ENCODE measurements at regions not wholly inside any gene's neighbourhood (a gene's known extent, or its start where the extent isn't known, plus 50 kb on each side); places are given as distances from the start of the nearest gene placed in this dataset.
A peak's percentile ranks its signal among the peaks of the same experiment; 100 is the strongest.
"Not testable (repeated sequence)": the region's sequence is repeated elsewhere in the genome, so short reads cannot be mapped to it uniquely, and the experiment has no call there.

DNA sequence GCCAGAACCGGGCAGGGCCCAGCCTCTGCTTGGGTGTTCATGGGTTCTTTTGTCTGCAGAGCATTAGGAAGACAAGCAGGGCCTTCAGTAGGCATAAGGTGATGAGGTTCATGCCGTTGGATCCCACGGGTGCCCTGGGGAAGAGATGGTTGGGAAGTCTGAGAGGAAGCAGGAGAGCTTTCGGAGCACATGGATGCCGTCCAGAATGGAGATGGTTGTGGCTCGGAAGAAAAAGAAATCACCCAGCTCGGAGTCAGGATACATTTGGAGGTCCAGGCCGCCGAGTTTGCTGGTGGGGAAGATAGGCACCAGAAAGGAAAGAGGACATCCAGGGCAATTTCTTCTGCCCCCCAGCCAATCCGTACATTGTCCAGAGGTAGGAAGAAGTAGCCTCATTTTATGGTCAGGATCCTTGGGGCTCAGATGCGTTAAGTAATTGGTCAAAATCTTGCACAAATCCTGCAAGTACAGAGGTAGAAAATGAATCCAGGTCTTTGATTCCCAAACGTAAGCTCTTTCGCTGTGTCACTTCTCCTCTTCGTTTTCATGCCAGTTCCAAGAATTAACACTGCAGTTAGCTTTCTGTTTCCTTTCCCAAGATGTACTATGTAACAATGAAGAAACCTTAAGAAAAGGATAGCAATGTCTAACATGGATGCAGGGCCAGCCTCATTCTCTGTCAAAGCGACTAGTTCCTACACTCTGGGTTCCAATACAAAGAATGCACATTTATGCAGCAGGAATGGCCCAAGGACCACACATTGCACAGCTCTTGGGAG lies 147.8 kb upstream of the KLF6 start:
- no peak for DNase-seq (ENCODE audit: low spot score)

DNA sequence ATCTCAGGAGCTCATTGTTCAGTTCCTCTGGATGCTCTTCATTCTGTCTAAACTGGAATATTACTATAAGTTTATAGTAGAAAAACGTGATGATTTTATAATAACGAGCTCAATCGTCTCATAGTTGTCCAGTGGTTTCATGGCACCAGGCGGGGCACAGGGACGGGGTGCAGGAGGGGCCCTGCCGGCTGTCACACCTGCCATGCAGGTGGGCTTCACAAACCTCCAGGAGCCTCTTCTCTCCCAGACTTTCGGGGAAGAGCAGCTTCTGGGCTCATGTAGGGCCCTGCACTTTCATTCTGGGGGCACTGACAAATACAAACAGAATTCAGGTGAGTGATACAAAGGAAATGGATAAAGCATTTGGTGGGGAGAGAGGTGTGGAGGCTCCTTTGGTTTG lies 146.9 kb upstream of the KLF6 start:
- DNase-seq (ENCODE audit: low spot score) = no peak

DNA sequence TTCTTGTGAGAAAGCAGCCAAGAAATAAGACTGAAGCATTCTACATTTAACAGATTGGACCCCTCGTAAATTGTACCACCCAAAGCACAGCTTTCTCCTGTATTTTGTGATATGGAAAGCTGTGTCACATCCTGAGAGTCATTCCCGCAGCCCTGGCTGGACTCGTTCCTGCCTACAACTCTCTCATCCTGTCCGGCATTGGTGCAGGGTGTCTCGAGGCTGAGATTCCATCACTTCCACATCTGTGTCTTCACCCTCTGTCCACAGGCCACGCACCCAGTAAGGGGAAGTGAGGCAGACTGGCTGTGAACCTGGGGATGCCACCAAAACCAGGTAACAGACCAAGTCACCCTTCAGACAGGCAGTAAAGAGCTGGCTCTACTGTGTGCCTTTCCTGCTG lies 146.2 kb upstream of the KLF6 start:
- DNase-seq (ENCODE audit: low spot score) = no peak

DNA sequence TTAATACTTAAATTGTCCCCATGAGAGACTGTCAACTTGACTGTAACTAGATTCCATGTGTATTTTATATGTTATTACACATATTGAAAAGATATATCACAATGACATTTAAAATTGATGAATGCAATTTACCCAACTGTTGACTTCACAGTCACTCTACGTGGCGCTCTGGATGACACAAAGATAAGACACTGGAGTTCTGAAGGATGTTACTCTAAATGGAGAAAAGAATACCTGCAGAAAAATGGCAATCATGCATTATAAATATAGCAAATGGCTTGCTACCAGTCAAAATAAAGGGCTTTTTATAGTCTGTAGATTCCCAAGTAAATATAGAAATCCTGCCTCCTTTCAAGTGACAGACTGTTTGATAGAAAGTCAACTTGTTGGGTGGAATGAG lies 143.6 kb upstream of the KLF6 start:
- DNase-seq (ENCODE audit: low spot score) = no peak

DNA sequence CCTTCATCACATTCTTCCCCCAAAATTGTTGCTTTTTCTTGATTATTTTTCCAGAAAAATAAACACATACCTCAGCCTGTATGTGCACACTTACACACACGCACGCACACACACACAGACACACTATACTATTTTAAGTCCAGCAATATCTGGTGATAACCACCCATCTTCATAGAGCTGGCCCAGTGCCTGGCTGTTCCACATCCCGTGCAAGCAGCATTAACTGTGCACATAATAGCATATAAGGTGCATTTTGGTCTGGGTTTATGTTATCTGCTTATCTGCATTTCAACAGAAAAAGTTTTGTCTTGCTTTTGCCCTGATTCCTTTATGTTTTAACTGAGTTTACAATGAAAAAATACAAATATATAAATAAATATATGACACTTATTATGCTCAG lies 143.1 kb upstream of the KLF6 start:
- no peak for DNase-seq (ENCODE audit: low spot score)

DNA sequence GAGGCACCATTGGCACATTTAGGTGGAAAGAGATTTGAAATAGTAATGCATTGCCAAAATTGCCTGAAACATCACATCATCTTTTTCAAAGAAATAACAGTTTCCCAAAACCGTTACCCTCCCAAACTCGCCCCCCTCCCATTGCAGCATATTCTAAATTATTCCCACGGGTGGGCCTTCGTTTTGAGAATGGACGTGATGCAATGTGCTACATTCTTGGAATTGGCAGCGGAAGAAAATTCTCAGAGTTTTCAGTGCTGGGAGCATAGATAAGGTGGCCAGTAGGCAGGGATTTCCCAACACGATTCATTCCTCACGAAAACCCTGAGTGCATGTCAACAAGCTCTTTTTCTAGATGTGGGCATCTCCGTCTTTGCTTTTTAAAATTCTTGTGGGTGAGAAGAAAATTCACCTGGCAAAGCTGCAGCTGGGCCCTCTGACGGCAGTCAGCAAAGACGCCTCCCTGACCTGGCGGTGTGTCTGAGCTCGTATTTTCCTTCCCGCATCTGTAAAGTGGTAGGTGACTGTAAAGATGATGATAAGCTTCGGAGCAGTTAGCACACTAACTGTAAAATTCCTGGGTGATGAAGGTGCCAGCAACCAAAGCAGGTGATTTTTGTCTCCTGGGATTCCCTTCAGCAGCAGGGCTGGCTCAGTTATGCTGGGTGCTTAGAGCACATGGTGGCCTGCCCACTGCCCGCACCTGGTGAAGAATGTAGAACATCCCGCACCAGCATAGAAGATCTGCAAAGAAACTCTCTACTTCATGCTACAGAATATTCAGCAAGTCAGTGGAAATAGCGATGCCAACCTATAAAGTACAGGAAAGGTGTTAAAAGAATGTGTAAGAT lies 141.9 kb upstream of the KLF6 start:
- no peak for DNase-seq (ENCODE audit: low spot score)

DNA sequence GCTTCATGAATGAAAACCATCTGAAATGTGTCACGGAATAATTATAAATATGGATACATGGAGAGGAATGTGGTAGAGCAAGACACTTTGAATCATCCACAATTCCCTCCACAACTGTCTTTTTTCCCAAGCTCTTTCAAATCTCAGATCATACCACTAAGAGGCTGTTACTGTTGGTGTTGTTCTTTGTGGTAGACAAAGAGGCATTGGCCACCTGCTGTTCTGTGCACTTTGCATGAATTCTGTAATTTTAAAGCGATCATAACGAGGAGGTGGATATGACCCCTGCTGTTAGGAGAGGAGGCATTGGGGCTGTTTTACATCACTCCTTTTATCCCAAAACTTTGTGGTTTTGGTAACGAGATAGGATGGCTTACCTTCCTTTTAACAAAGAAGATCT lies 141.2 kb upstream of the KLF6 start:
- DNase-seq (ENCODE audit: low spot score) = no peak

DNA sequence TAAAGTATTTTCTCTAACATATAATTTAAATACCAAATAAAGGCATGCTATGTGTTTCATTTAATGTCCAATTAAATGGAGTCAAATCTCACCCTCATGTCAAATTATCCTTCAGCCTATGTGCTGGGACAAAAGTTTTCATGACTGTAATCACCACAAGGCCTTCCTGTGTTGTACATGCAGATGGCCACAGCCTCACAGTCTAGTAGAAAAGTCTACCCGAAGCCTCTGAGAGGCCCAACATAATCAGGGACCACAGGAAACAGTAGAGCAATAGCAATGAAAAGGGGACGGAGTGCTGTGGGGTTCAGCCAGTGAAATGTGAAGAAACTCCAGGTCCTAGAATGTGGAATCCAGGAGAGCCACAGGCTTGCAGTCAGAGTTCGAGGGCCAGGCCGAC lies 140.2 kb upstream of the KLF6 start:
- DNase-seq (ENCODE audit: low spot score) = no peak

DNA sequence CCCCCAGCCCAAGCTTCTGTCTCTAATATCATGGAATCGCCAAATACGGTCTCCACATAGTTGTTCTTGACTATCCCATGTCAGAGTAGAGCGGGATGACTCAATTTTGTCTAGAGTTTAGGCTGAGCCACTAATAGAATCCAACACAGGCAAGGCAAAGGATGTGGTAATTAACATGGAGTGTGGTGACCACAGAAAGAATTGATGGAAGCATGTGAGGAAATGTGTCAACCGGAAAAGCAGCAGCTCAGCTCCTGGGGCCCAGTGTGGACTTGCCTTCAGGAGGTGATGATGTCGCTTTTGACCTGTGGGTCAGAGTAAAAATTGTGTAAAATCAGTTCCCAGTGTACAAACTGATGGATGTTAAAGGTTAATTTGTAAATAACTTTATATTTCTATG lies 139.3 kb upstream of the KLF6 start:
- DNase-seq (ENCODE audit: low spot score) = peak; percentile 67

DNA sequence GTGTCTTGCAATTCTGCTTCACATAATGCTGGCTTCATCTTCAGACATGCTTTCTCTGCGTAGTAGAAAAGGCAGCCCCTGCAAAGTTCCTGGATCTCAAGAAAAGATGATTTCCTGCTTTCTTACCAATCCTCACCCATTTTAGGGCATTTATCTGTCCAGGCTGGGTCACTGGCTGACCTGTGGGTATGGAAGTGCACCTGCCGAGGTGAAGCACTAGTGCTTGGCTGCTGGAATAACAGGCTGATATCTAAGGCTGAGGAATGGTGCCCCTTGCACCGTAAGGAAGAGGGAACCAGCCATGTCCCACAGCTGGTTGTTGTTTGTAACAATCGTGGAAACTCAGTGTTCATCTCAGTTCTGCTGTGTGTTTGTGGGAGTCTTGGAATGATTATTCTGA lies 138.0 kb upstream of the KLF6 start:
- no peak for DNase-seq (ENCODE audit: low spot score)

DNA sequence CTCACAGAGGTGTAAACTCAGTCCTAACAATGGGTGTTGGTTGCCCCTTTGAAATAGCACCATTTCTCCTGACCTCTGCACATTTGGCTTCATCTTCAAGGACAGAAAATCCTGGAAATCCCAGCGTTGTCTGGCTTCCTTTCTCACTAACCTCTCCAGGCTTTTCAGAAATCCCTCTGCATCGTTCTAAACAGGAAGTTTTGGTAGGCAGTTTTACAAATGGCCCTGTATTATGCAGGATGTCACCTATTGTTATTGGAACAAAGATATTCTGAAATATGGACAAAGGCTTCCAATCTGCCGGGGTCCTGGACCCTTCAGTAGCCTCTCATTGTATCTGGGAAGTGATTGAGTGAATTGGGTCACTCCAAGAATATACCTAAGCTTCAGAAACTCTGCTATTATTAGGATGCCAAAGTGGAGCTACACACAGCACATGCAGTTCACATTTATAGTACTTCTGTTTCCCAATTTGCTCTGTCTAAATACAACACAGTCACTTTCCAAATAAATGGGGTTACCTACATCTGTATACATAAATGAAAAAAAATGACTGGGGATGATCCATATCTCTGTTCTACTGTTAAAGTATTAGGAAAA lies 134.8 kb upstream of the KLF6 start:
- DNase-seq (ENCODE audit: low spot score) = no peak

DNA sequence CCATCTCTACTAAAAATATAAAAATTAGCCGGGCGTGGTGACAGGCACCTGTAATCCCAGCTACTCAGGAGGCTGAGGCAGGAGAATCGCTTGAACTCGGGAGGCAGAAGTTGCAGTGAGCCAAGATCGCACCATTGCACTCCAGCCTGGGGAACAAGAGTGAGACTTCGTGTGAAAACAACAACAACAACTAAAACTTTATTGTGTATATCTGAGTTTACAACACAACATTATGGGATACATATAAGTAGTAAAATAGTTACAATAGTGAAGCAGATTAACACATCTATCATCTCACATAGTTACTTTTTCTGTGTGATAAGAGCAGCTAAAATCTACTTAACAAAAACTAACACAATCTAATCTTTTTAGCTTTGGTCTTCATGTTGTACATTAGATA lies 132.4 kb upstream of the KLF6 start:
- DNase-seq (ENCODE audit: low spot score) = not testable (repeated sequence)

DNA sequence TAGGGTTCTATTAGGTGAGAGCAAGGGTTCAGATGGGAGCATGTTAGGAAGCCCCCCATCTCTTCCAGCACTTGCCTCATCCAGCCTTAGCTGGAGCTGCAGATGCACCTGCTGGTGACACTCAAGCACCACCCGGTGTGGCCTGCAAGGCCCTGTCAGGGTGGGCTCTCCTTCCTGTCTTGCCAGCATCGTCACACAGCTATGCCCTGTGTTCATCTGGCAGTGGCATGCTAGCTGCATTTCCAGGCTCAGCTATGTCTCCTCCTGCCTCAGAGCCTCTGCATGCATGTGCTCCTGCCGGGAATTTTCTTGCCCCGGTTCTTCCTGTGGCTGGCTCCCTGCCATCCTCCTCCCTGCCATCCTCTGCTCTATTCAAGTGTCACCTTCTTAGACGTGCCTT lies 129.7 kb upstream of the KLF6 start:
- no peak for DNase-seq (ENCODE audit: low spot score)

DNA sequence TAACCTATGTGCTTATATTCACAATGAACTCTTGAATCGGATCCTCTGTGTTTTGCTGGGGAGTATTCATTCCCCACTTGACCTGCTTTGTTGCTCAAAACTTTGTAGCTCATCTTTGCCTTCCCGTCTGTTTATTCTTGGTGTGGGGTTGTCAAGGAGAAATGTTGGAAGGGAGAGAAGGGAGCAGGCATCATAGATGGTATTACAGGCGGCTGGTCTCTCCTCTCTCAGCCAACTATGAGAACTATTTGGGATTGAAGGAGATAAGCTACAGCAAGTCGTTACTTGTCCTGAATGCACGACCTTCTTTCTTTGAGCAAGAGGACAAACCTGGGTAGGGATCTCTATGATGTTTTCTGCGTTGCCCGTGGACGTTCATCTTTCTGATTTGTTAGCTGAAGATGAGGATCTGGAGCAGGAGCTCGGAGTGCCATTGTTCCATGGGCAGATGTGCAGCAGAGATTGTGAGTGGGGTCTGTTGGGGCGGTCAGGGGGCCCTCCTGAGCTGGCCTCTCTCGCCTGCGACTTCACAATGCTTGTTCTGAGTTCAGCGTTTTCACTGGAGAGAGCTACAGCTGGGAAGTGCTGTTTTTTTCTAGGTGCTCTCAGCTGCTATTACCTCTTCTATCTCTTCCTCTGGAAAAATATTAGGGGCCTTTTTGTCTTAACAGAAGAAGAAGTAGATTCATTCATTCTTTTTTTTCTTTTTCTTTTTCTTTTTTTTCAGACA lies 126.9 kb upstream of the KLF6 start:
- DNase-seq (ENCODE audit: low spot score) = no peak

DNA sequence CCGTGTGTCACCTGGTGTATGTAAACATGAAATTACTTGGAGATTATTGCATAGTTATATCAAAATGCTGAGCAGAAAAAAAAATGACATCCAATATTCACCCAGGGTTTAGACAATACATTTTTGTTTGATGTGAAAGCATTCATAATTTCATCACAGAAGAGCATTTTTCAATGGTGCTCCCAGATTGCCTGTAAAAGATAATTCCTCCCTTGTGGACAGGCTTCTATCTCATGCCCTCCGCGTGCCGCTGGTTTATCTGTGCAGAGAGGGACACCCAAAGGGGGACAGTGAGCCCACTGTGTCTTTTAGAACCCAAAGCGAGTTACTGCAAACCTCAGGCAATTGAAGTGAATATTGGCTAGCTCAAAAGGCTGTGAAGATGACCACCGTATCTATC lies 126.2 kb upstream of the KLF6 start:
- no peak for DNase-seq (ENCODE audit: low spot score)

DNA sequence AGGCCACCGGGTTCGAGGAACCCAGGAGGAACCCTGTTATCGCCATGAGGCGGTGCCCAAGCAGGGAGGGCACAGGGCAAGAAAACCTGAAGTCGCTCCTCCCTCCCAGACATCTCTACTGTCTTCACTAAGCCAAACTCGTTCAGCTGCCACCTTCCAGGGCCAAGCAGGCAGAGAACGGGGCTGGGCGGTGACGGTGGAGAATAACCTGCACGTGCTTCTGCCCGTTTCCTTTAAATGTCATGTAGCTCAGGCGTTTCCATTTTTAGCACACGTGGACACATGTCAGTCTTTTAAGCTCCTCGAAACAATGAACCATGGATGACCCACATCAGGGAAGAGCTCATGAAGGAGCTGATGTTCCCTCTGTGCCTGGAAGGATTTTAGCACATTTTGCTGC lies 124.3 kb upstream of the KLF6 start:
- DNase-seq (ENCODE audit: low spot score) = no peak

DNA sequence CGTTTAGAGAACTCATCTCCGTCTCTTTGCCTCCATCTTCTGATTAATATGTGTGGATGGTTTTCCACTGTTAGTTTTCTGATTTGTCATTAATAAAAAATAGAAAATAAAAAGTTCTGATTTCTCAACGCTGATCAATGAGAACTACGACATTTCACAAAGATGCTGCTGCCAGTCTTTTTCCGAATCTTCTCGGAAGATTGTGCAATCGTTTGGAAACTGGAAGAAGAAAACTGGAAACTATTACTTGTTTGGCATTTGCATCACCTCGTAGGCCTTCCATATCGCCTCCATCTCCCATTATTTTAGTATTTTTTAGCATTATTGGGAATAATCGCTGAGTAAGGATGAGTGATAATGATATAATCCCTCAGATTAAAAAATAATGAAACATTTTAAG lies 123.2 kb upstream of the KLF6 start:
- no peak for DNase-seq (ENCODE audit: low spot score)

DNA sequence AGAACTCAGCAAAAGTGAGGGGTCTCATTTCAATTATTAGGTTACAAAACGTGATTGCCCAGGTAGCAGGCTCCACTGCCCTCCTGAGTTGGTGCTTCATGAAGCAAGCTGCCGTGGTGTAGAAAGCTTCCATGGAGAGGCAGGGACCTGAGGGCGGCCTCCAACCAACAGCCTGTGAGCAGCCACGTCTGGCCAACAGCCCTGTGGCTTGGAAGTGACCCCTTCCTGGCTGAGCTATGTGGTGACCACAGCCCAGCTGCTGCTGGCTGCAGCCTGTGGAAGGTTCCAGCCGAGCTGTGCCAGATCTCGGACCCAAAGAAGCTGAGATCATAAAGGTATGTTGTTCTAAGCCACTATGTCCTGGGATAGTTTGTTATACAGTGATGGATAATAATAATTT lies 122.5 kb upstream of the KLF6 start:
- peak; percentile 63 for DNase-seq (ENCODE audit: low spot score)

DNA sequence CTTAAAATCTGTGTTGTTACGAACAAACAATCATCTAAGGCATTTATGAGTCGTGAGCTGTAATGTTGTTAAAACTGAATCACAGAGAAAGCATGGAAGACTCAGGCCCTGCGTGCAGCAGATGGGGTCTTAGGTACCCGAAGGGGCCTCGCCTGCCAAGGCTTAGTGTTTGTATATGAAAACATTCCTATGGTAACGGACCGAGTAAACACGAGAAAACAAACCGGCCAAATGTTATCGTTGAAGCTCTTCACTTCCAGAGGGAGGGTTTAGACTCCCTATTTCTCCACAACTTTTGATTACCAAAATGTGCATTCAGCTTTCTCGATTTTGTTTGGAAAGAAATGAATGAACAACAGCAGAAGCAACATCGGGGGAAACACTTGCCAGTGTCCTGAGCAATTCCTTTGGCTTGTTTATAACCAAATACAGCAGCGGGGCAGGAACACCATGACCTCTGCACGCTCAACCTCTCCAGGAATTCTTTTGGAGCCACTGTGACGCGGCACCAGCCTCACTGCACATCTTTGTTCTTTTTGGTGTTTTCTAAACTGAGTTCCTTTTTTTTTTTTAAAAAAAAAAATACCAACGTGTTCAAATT lies 121.6 kb upstream of the KLF6 start:
- DNase-seq (ENCODE audit: low spot score) = peak; percentile 82

DNA sequence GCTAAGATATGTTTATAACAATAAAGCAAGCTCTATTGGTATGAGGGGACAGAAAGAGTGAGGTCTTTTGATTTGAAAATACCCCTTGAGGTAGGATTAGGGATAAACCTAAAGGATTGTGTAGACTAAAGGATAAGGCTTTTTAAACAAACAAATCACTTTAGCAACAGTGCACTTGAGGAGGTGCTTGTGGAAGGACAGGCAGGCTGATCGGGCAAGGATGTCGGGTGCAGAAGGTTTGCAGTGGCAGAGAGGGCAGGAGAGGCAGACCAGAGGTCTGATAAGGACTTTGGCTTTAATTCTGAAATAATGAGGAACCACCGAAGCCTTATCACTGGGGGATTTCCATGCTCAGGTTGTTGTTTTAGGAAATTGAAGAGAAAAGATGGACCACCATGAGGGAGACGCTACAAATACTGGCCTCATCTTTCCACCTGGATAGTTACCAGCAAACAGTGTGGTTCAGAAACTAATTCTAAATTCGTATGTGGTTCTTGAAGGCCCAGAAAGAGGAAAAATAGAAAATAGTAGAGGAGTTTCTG lies 119.5 kb upstream of the KLF6 start:
- DNase-seq (ENCODE audit: low spot score) = no peak

DNA sequence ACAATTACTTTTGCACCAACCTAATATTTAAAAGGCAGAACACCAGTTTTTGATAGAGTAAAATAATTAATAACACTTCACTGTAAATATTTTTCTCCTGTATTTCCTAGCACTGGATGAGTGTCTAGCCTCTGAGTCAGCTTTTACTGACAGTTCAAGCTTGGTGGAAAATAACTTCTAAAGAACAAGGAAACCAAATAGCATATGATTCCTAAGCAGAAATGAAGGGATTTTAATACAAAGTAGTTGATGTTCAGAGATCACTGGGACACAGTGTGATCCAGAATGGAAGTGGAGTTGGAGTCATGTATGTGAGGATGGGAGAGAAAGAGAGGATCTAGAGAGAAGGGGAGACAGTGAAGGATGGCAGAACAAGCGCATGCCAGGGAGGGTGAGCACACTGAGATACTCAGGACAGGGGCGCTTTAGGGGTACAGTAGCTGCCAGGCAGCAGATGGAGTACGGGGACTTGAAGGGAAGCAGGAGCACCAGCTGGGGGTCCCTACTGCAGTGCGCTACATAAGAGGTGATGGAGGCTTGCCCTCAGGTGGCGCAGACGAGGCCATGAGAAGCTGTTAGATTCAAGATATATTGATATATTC lies 117.9 kb upstream of the KLF6 start:
- no peak for DNase-seq (ENCODE audit: low spot score)
